H1 (cell line): ENCODE measurements at regions not wholly inside any gene's neighbourhood (a gene's known extent, or its start where the extent isn't known, plus 50 kb on each side); places are given as distances from the start of the nearest gene placed in this dataset.

ENCODE experiments used
- ASH2L ChIP-seq: fragments of 200-600, 300-600 bp; sonication (generic); IDR thresholded peaks from one replicate; pipeline ENCODE4 v1.7.1; 2017; ENCODE audit warnings: low read length
- CHD7 ChIP-seq: fragments of 300-600 bp; sonication (generic); IDR thresholded peaks from 2 replicates; pipeline ENCODE4 v1.7.1; 2012; ENCODE audit warnings: low read length, moderate library complexity, mild to moderate bottlenecking, inconsistent platforms; ENCODE audit not compliant: insufficient replicate concordance
- CREB1 ChIP-seq: IDR thresholded peaks from 2 replicates; pipeline ENCODE4 v1.6.1; 2012; ENCODE audit warnings: inconsistent platforms
- KDM5A ChIP-seq: fragments of 200-600 bp; IDR thresholded peaks from 2 replicates; pipeline ENCODE4 v1.7.1; 2012; ENCODE audit warnings: mild to moderate bottlenecking, low read length, inconsistent platforms, mixed read lengths
- NRF1 ChIP-seq: IDR thresholded peaks from 2 replicates; pipeline ENCODE4 v1.6.1; 2011; ENCODE audit warnings: mild to moderate bottlenecking, low read depth, low read length, improper control_type of control experiment
- PHF8 ChIP-seq: fragments of 200-600 bp; sonication (generic); conservative IDR thresholded peaks from 2 replicates; pipeline ENCODE4 v1.7.1; 2012; ENCODE audit warnings: low read depth, mild to moderate bottlenecking, inconsistent platforms, low read length, moderate library complexity
- RNF2 ChIP-seq: fragments of 200-900, 300-1000 bp; sonication (generic); IDR thresholded peaks from 2 replicates; pipeline ENCODE4 v1.7.1; 2016; ENCODE audit warnings: borderline replicate concordance, low read depth, mild to moderate bottlenecking, antibody characterized with exemption, low read length; ENCODE audit not compliant: poor library complexity, severe bottlenecking; ENCODE audit errors: missing control alignments
- TAF7 ChIP-seq: optimal IDR thresholded peaks from 2 replicates; pipeline ENCODE3; 2011; ENCODE audit warnings: low read depth, mild to moderate bottlenecking, inconsistent platforms, low read length, moderate library complexity, borderline replicate concordance
- ZNF274 ChIP-seq: IDR thresholded peaks from 2 replicates; pipeline ENCODE4 v1.7.0; 2012; ENCODE audit warnings: low read length, borderline replicate concordance; ENCODE audit errors: extremely low read depth

GRCh38 chr11:69232821-69233743 is 60.9 kb upstream of the MYEOV start (continued):
- TF ChIP-seq CHD7 (no peak), NRF1 (no peak), RNF2 (no peak), CREB1 (no peak), ZNF274 (no peak), KDM5A (no peak), PHF8 (no peak), TAF7 (no peak), ASH2L (no peak)
